Lower lobe of right lung (tissue), 2 donors: ENCODE measurements at regions not wholly inside any gene's neighbourhood (a gene's known extent, or its start where the extent isn't known, plus 50 kb on each side); places are given as distances from the start of the nearest gene placed in this dataset.

Experiments used
- ATAC-seq, 2 donors: fragments of 200-7000 bp; cut with Tn5 transposase; one replicate each; pipeline ENCODE4 v1.9.1; 2020 to 2022; ENCODE audit warnings: mild to moderate bottlenecking in 2 of 2, moderate library complexity in 2 of 2
- DNase-seq: peaks from one replicate; pipeline ENCODE4 v3.0.0-alpha.2; 2020
- H3K27ac ChIP-seq: fragments of 200-600 bp; one replicate; pipeline ENCODE4 v1.8.0; 2022
- H3K27me3 ChIP-seq: fragments of 200-600 bp; one replicate; pipeline ENCODE4 v1.8.0; 2022; ENCODE audit warnings: low read depth
- H3K36me3 ChIP-seq: fragments of 200-600 bp; one replicate; pipeline ENCODE4 v1.8.0; 2022; ENCODE audit warnings: mild to moderate bottlenecking
- H3K4me1 ChIP-seq: fragments of 200-600 bp; one replicate; pipeline ENCODE4 v1.8.0; 2022
- H3K4me3 ChIP-seq: fragments of 200-600 bp; one replicate; pipeline ENCODE4 v1.8.0; 2022; ENCODE audit warnings: mild to moderate bottlenecking
- H3K9me3 ChIP-seq: fragments of 200-600 bp; one replicate; pipeline ENCODE4 v1.8.0; 2022
- intact Hi-C: fragments of 100-400 bp; cut with DNase I; formaldehyde crosslinking; loops from one replicate; pipeline ENCODE4 v1.11.0; 2022
- TF ChIP-seq, protein P1 (sequence below): fragments of 200-600 bp; IDR thresholded peaks from one replicate; pipeline ENCODE4 v1.8.0; 2022; ENCODE audit warnings: antibody characterized with exemption, mild to moderate bottlenecking
- donor health status: DM: no; HTN: yes; CAD: no; lungs with severe emphysema.

DNA sequence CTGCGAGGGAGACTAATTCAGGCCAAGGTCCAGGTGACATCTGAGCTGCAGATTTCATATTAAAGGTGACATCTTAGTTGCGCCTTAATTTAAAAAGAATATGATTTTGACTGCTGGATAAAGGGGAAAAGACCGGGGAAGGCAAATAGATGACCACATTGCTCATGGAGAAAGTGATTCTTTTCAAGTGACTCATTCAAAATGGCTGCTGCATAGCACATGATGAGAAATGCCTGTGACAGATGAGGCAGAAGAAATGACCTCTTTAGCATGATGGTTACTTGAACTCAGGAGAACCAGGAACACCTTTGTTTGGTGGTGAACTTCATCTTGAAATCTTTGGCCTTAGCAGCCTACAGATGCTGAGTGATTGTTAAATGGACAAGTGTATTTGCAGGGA lies 385.8 kb upstream of the TRIB2 start:
- TF ChIP-seq, protein P1, sequence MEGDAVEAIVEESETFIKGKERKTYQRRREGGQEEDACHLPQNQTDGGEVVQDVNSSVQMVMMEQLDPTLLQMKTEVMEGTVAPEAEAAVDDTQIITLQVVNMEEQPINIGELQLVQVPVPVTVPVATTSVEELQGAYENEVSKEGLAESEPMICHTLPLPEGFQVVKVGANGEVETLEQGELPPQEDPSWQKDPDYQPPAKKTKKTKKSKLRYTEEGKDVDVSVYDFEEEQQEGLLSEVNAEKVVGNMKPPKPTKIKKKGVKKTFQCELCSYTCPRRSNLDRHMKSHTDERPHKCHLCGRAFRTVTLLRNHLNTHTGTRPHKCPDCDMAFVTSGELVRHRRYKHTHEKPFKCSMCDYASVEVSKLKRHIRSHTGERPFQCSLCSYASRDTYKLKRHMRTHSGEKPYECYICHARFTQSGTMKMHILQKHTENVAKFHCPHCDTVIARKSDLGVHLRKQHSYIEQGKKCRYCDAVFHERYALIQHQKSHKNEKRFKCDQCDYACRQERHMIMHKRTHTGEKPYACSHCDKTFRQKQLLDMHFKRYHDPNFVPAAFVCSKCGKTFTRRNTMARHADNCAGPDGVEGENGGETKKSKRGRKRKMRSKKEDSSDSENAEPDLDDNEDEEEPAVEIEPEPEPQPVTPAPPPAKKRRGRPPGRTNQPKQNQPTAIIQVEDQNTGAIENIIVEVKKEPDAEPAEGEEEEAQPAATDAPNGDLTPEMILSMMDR = no peak

DNA sequence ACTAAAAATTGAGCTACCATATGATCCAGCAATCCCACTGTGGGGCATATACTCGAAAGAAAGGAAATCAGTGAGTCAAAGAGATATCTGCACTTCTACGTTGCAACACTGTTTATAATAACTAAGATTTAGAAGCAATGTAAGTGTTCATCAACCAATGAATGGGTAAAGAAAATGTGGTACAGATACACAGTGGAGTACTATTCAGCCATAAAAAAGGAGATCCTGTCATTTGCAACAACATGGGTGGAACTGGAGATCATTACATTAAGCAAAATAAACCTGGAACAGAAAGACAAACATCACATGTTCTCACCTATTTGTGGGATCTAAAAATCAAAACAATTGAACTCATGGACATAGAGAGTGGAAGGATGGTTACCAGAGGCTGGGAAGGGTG lies 385.0 kb upstream of the TRIB2 start:
- Histone ChIP-seq H3K4me3 (no peak overlapping the region), H3K27me3 (no peaks in the 10 kb centered on the region), H3K4me1 (no peaks in the 10 kb centered on the region), H3K9me3 (no peaks in the 10 kb centered on the region), H3K36me3 (no peaks in the 10 kb centered on the region), H3K27ac (no peak overlapping the region)
- TF ChIP-seq, protein P1 = no peak
- intact Hi-C loops = no loop called here
- DNase-seq (no peak), ATAC-seq (no peak)

More for the DNA sequence above, 385.8 kb upstream of the TRIB2 start:
- no peaks in the 10 kb centered on the region for H3K27me3 ChIP-seq
- H3K4me3 ChIP-seq = no peak overlapping the region
- ATAC-seq = no peak
- intact Hi-C loops = no loop called here
- H3K4me1 ChIP-seq = no peaks in the 10 kb centered on the region
- no peak overlapping the region for H3K27ac ChIP-seq
- no peaks in the 10 kb centered on the region for H3K36me3 ChIP-seq
- DNase-seq = no peak
- H3K9me3 ChIP-seq = no peaks in the 10 kb centered on the region

DNA sequence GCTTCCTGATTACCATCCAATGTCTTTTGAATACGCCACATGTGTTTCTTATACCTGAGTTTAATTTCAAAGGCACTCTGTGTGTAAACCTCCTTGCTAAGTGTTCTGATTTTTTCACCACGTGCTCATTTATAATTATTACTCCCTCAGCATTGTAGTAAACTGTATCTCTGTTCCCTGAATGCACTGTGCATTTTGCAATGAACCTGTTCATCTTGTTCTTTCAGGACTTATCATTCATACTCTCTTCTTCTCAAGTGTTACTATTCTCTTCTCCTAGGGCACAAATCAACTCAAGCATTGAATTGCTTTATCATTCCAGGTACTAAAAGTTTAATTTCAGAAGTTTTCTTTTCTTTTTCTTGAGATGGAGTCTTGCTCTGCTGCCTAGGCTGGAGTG lies 383.4 kb upstream of the TRIB2 start:
- H3K36me3 ChIP-seq = no peaks in the 10 kb centered on the region
- TF ChIP-seq, protein P1 = no peak
- DNase-seq = no peak
- no peak overlapping the region for H3K4me3 ChIP-seq
- H3K9me3 ChIP-seq = no peaks in the 10 kb centered on the region
- H3K27me3 ChIP-seq = no peaks in the 10 kb centered on the region
- intact Hi-C loops = no loop called here
- no peak overlapping the region for H3K27ac ChIP-seq
- no peak for ATAC-seq
- no peaks in the 10 kb centered on the region for H3K4me1 ChIP-seq

DNA sequence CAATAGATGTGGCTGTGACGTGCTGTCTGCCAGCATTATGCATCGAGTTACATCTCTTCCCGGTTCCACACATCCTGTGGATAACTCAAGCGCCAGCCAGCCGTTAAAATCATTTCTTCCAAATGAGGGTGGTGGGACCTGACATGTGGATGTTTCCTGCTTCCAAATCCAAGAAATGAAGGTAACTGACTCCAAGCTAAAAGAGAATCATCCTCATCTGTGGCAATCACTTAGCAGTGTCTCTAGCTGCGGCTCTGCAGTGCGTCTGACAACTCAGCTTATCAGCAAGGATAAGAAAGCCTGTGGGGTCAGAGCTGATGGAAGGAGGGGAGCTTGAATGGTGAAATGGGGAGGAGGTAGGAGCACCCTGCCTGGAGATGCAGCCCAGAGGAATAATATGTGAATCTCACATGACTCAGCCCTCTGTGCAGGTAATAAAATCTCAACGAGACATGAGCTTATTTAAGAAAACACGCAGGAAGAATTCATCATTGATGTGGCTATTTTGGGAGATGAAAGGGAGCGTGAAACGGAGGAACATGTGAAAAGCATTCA lies 382.2 kb upstream of the TRIB2 start:
- Histone ChIP-seq H3K9me3 (no peaks in the 10 kb centered on the region), H3K27ac (no peak overlapping the region), H3K27me3 (no peaks in the 10 kb centered on the region), H3K4me3 (no peak overlapping the region), H3K4me1 (no peaks in the 10 kb centered on the region), H3K36me3 (no peaks in the 10 kb centered on the region)
- TF ChIP-seq, protein P1 = no peak
- intact Hi-C loops = no loop called here
- ATAC-seq = no peak
- DNase-seq = no peak

DNA sequence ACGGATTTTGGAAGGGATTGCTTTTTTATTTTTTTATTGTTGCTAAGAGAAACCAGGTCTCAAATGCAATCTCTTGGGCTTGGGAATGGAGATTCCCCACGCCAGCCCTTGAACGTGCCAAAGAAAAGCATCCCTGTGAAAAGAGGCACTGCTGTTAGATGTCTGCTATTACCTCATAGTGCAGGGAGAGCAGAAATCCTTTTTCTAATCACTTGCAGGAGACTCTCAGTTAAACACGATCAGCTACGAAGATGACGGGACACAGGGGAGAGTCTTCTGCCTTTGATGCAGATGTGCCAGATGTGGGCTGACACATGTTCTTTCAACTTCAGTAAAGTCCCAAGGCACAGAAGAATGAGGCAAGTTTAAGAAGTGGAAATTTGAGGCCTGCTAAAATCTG lies 381.6 kb upstream of the TRIB2 start:
- Histone ChIP-seq H3K27me3 (no peaks in the 10 kb centered on the region), H3K4me3 (no peak overlapping the region), H3K9me3 (no peaks in the 10 kb centered on the region), H3K27ac (no peak overlapping the region), H3K36me3 (no peaks in the 10 kb centered on the region), H3K4me1 (no peaks in the 10 kb centered on the region)
- TF ChIP-seq, protein P1 = no peak
- intact Hi-C loops = no loop called here
- ATAC-seq (no peak), DNase-seq (no peak)

DNA sequence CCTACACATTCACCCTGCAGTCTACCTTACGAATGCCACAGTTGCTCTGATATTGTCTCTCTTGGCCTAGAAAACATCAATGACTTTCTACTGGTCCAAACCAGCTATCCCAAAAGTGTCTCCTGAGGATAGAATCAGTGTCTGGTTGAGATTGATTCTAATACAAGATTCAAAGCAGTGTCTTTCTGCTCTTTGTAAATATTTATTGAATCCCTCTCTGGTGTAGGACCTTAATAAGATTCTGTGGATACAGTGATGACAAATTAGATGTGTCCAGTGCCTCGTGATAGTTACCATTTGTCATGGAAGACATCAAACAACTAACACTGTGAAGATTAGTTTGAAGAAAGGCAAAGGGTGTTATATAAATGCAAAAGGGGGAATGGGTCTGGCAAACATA lies 380.7 kb upstream of the TRIB2 start:
- DNase-seq (no peak), ATAC-seq (no peak)
- H3K4me1 ChIP-seq = no peaks in the 10 kb centered on the region
- no peaks in the 10 kb centered on the region for H3K36me3 ChIP-seq
- no peaks in the 10 kb centered on the region for H3K27me3 ChIP-seq
- no peaks in the 10 kb centered on the region for H3K9me3 ChIP-seq
- intact Hi-C loops = no loop called here
- no peak overlapping the region for H3K4me3 ChIP-seq
- no peak overlapping the region for H3K27ac ChIP-seq
- TF ChIP-seq, protein P1 = no peak
